Mammary epithelial cell (primary cell): ENCODE measurements at regions not wholly inside any gene's neighbourhood (a gene's known extent, or its start where the extent isn't known, plus 50 kb on each side); places are given as distances from the start of the nearest gene placed in this dataset.

ENCODE experiments used
- EZH2 ChIP-seq: IDR thresholded peaks from 2 replicates; pipeline ENCODE4 v1.6.1; 2012; ENCODE audit warnings: low read length, inconsistent platforms, borderline replicate concordance
- TF ChIP-seq, protein P1 (sequence below), 2 donors: IDR thresholded peaks in 1 of 2; conservative IDR thresholded peaks in 1 of 2; 2 replicates each; pipeline ENCODE4 v1.5.1; 2011 to 2012; ENCODE audit warnings: inconsistent platforms in 2 of 2, low read length in 2 of 2, mild to moderate bottlenecking in 2 of 2, control low read depth in 1 of 2, low read depth in 1 of 2; ENCODE audit not compliant: insufficient read depth in 1 of 2; ENCODE audit errors: extremely low read depth in 1 of 2

DNA sequence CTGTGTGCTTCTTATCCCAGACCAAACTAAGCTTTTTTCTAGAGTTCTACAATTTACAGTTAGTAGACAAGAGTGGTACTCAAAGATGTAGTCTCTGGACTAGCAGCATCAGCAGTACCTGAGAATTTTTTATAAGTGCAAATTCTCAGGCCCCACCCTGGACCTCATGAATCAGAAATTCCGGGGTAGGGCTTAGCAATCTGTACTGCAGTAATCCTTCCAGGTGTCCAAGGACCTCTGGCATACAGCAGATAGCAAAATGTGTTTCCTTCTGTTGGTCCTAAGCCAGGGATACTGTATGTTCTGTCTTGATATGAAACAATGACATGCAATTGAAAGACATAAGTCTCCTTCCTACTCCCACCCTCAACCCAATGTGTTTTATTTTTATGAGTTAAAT lies 194.3 kb downstream of the MSX2 start:
- TF ChIP-seq, protein P1, sequence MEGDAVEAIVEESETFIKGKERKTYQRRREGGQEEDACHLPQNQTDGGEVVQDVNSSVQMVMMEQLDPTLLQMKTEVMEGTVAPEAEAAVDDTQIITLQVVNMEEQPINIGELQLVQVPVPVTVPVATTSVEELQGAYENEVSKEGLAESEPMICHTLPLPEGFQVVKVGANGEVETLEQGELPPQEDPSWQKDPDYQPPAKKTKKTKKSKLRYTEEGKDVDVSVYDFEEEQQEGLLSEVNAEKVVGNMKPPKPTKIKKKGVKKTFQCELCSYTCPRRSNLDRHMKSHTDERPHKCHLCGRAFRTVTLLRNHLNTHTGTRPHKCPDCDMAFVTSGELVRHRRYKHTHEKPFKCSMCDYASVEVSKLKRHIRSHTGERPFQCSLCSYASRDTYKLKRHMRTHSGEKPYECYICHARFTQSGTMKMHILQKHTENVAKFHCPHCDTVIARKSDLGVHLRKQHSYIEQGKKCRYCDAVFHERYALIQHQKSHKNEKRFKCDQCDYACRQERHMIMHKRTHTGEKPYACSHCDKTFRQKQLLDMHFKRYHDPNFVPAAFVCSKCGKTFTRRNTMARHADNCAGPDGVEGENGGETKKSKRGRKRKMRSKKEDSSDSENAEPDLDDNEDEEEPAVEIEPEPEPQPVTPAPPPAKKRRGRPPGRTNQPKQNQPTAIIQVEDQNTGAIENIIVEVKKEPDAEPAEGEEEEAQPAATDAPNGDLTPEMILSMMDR (conservative IDR thresholded peaks at IDR 0.05 in 1 of 2, IDR thresholded peaks at IDR 0.05 in 1 of 2; ENCODE audit: extremely low read depth in 1 of 2, insufficient read depth in 1 of 2, low read depth in 1 of 2, low read length in 2 of 2), result no peak
- TF ChIP-seq EZH2, result no peak
